PC-3 (cell line): ENCODE measurements at regions not wholly inside any gene's neighbourhood (a gene's known extent, or its start where the extent isn't known, plus 50 kb on each side); places are given as distances from the start of the nearest gene placed in this dataset.

ENCODE experiments used
- ATAC-seq: fragments of 200-7000 bp; cut with Tn5 transposase; 2 replicates; pipeline ENCODE4 v1.9.1; 2020; ENCODE audit warnings: mild to moderate bottlenecking, moderate library complexity
- BruUV-seq: library from RNA; stranded (reverse); fragments of 400-500 nt; replicated peaks from 2 replicates; lab custom pipeline; 2021; lab: Mats Ljungman, UMichigan
- CTCF ChIA-PET: fragments of 300-600 bp; sonication (Branson Sonifier 250); formaldehyde crosslinking; loops from one replicate; lab custom pipeline; 2022; ENCODE audit warnings: antibody characterized with exemption; lab: Charles Lee
- POLR2A ChIA-PET: fragments of 300-600 bp; sonication (Branson Sonifier 250); formaldehyde crosslinking; loops from one replicate; lab custom pipeline; 2022; ENCODE audit warnings: antibody characterized with exemption; ENCODE audit not compliant: unreplicated experiment; lab: Charles Lee
- DNase-seq: peaks from one replicate; pipeline ENCODE4 v3.0.0-alpha.2; 2015
- H2AFZ ChIP-seq: fragments of 300-600 bp; sonication (generic); 2 replicates; pipeline ENCODE4 v1.6.0; 2016; ENCODE audit warnings: antibody characterized with exemption, low read length
- H3F3A ChIP-seq: fragments of 300-600 bp; sonication (generic); one replicate; pipeline ENCODE4 v1.6.0; 2017; ENCODE audit warnings: antibody characterized with exemption, low read length, control low read depth, mild to moderate bottlenecking; ENCODE audit not compliant: unreplicated experiment
- H3K27ac ChIP-seq: fragments of 300-600 bp; sonication (generic); 2 replicates; pipeline ENCODE4 v1.5.1; 2016; ENCODE audit warnings: mild to moderate bottlenecking, low read length
- H3K27me3 ChIP-seq: fragments of 300-600 bp; sonication (generic); 2 replicates; pipeline ENCODE4 v1.6.1; 2016; ENCODE audit warnings: low read length, mixed read lengths
- H3K36me3 ChIP-seq: fragments of 300-600 bp; sonication (generic); 2 replicates; pipeline ENCODE4 v1.6.1; 2016; ENCODE audit warnings: low read depth, mixed run types, low read length, mixed read lengths
- H3K4me1 ChIP-seq: fragments of 300-600 bp; sonication (generic); 2 replicates; pipeline ENCODE4 v1.5.1; 2016; ENCODE audit warnings: low read length; ENCODE audit not compliant: insufficient read depth
- H3K4me2 ChIP-seq: fragments of 300-600 bp; sonication (generic); 2 replicates; pipeline ENCODE4 v1.6.0; 2016; ENCODE audit warnings: low read length
- H3K4me3 ChIP-seq: fragments of 300-600 bp; sonication (generic); 2 replicates; pipeline ENCODE4 v1.5.1; 2016; ENCODE audit warnings: mild to moderate bottlenecking, low read length, mixed read lengths
- H3K79me2 ChIP-seq: fragments of 300-600 bp; sonication (generic); 2 replicates; pipeline ENCODE4 v1.6.1; 2017; ENCODE audit warnings: low read length, mixed read lengths
- H3K9ac ChIP-seq: fragments of 300-600 bp; sonication (generic); 2 replicates; pipeline ENCODE4 v1.6.0; 2016; ENCODE audit warnings: mild to moderate bottlenecking, low read length
- H3K9me2 ChIP-seq: fragments of 300-600 bp; sonication (generic); replicated peaks from 2 replicates; pipeline ENCODE4 v1.6.1; 2016; ENCODE audit warnings: mixed run types, low read length, mixed read lengths
- H3K9me3 ChIP-seq: fragments of 300-600 bp; sonication (generic); 2 replicates; pipeline ENCODE4 v1.6.1; 2016; ENCODE audit warnings: low read length, mixed read lengths
- H4K20me1 ChIP-seq: fragments of 300-600 bp; sonication (generic); 2 replicates; pipeline ENCODE4 v1.6.1; 2016; ENCODE audit warnings: low read length, mixed read lengths
- EZH2 ChIP-seq: fragments of 300-600 bp; sonication (generic); IDR thresholded peaks from one replicate; pipeline ENCODE4 v1.6.1; 2017; ENCODE audit warnings: antibody characterized with exemption, mild to moderate bottlenecking, low read length; ENCODE audit not compliant: unreplicated experiment
- EZH2phosphoT487 ChIP-seq: fragments of 300-600 bp; sonication (generic); IDR thresholded peaks from 2 replicates; pipeline ENCODE4 v1.6.1; 2018; ENCODE audit warnings: mild to moderate bottlenecking, antibody characterized with exemption, low read length, borderline replicate concordance
- intact Hi-C: fragments of 100-400 bp; cut with micrococcal nuclease; formaldehyde crosslinking; loops from 2 replicates; pipeline ENCODE4 v1.9.0; 2023
- TF ChIP-seq, protein P1 (sequence below): fragments of 300-600 bp; sonication (generic); conservative IDR thresholded peaks from 2 replicates; pipeline ENCODE4 v1.5.1; 2017; ENCODE audit warnings: antibody characterized with exemption, low read depth, mild to moderate bottlenecking, low read length

DNA sequence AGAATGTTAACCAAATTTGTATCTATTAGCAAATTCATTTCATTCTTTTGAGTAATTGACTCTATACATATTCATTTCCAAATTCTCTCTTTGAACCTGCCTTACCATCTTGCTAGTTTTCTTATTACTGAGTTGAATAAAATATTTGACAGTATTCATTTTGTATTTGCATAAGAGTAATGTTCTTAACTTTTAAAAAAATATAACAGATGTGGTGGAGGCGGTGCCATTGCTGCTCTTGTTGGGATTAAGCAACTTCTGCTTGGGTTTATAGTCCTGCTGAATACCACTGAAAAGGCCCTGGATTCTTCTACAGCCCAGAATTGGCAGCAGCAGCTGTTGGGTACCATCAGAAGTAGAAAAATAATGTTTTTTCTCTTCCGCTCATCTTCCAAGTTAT is 148.9 kb upstream of the PEX5L start:
- no peaks in the 10 kb centered on the region for H3K27me3 ChIP-seq
- DNase-seq = no peak
- H2AFZ ChIP-seq = no peak overlapping the region
- no peaks in the 10 kb centered on the region for H4K20me1 ChIP-seq
- H3K9ac ChIP-seq = no peak overlapping the region
- ChIA-PET CTCF (no interaction called here), POLR2A (no interaction called here)
- TF ChIP-seq EZH2 (no peak), EZH2phosphoT487 (no peak)
- TF ChIP-seq, protein P1, sequence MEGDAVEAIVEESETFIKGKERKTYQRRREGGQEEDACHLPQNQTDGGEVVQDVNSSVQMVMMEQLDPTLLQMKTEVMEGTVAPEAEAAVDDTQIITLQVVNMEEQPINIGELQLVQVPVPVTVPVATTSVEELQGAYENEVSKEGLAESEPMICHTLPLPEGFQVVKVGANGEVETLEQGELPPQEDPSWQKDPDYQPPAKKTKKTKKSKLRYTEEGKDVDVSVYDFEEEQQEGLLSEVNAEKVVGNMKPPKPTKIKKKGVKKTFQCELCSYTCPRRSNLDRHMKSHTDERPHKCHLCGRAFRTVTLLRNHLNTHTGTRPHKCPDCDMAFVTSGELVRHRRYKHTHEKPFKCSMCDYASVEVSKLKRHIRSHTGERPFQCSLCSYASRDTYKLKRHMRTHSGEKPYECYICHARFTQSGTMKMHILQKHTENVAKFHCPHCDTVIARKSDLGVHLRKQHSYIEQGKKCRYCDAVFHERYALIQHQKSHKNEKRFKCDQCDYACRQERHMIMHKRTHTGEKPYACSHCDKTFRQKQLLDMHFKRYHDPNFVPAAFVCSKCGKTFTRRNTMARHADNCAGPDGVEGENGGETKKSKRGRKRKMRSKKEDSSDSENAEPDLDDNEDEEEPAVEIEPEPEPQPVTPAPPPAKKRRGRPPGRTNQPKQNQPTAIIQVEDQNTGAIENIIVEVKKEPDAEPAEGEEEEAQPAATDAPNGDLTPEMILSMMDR = no peak
- H3F3A ChIP-seq = no peaks in the 10 kb centered on the region
- H3K4me3 ChIP-seq = no peak overlapping the region
- H3K4me2 ChIP-seq = no peak overlapping the region
- H3K4me1 ChIP-seq = no peaks in the 10 kb centered on the region
- no peaks in the 10 kb centered on the region for H3K9me2 ChIP-seq
- H3K36me3 ChIP-seq = no peaks in the 10 kb centered on the region
- BruUV-seq = no TSS peak
- H3K79me2 ChIP-seq = no peaks in the 10 kb centered on the region
- intact Hi-C loops = no loop called here
- no peak overlapping the region for H3K27ac ChIP-seq
- no peak for ATAC-seq
- H3K9me3 ChIP-seq = no peaks in the 10 kb centered on the region

DNA sequence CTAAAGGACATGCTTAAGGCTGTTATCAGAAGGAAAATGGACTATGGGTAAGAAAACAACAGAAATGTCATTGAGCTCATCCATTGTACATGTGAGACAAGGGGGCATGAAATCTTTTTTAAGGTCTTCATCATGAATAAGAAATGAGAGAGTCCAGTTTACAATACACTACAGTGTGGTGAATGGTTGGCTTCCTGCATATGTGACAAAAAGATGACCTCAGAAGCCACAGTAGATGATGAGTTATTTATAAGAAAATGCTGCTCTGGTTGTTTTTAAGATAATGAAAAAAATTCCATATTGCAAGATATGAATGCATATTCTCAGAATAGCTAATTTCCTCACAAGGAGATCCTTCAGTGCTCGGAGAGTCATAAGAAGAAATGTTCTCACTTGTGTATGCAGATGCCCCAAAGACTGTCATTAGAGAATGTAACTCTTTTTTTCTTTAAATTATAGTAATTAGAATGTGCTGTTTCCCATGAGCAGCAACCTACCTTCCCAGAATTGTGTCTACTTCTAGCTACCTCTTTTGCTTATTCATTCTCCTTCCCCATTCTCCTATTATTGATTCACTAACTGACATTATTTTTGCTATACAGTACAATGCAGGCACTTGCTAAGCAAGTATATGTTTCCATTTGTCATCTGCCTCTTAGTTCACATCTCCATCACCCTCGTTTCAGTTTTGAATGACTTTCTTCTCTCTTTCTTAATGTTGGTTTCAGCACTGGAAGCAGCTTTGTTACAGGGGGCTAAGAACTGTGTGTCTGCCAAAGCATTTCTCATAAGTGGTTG is 152.0 kb upstream of the PEX5L start:
- Histone ChIP-seq H3K4me2 (no peak overlapping the region), H3K9me3 (no peaks in the 10 kb centered on the region), H3K4me3 (no peak overlapping the region), H3F3A (no peaks in the 10 kb centered on the region), H3K27me3 (no peaks in the 10 kb centered on the region), H3K36me3 (no peaks in the 10 kb centered on the region), H2AFZ (no peak overlapping the region), H3K9me2 (no peaks in the 10 kb centered on the region), H4K20me1 (no peaks in the 10 kb centered on the region), H3K79me2 (no peaks in the 10 kb centered on the region), H3K27ac (no peak overlapping the region), H3K4me1 (no peaks in the 10 kb centered on the region), H3K9ac (no peak overlapping the region)
- ATAC-seq (no peak), DNase-seq (no peak)
- no peak for TF ChIP-seq EZH2
- TF ChIP-seq, protein P1 = no peak
- TF ChIP-seq EZH2phosphoT487 = no peak
- intact Hi-C loops = no loop called here
- CTCF ChIA-PET = interaction anchor here (0.6 kb wide), 1 partner anchor 28 kb away, joined by 3 read pairs; no protein-coding TSS in a partner anchor
- no TSS peak for BruUV-seq
- POLR2A ChIA-PET = no interaction called here

DNA sequence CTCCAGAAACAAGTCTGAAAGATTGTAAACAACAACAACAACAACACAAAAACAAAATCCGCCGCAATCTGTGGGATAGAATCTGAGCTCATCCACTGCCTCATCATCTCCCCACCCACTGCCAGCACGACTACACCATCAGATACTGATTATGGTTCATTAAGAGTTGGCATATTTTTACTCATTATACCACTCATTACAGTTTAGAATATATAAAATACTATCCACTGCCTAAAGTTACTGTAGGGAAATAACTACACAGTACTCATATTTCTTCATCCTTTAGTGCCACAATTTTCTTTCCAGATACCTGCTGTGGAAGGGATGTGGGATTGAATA is 152.5 kb upstream of the PEX5L start:
- TF ChIP-seq, protein P1 = no peak
- H3K27me3 ChIP-seq = no peaks in the 10 kb centered on the region
- no peak overlapping the region for H3K4me3 ChIP-seq
- H2AFZ ChIP-seq = no peak overlapping the region
- DNase-seq (no peak), ATAC-seq (no peak)
- no peaks in the 10 kb centered on the region for H3K79me2 ChIP-seq
- no peaks in the 10 kb centered on the region for H3K4me1 ChIP-seq
- no peaks in the 10 kb centered on the region for H4K20me1 ChIP-seq
- BruUV-seq = no TSS peak
- ChIA-PET CTCF (no interaction called here), POLR2A (no interaction called here)
- H3K9me2 ChIP-seq = no peaks in the 10 kb centered on the region
- no peaks in the 10 kb centered on the region for H3F3A ChIP-seq
- H3K4me2 ChIP-seq = no peak overlapping the region
- no peaks in the 10 kb centered on the region for H3K36me3 ChIP-seq
- no peak overlapping the region for H3K9ac ChIP-seq
- intact Hi-C loops = no loop called here
- H3K27ac ChIP-seq = no peak overlapping the region
- H3K9me3 ChIP-seq = no peaks in the 10 kb centered on the region
